Hematopoietic multipotent progenitor cell treated with erythropoietin and hydrocortisone succinate and interleukin-3 and kit ligand, for 4 days (in vitro differentiated cells): ENCODE measurements at regions not wholly inside any gene's neighbourhood (a gene's known extent, or its start where the extent isn't known, plus 50 kb on each side); places are given as distances from the start of the nearest gene placed in this dataset.
"Not testable (repeated sequence)": the region's sequence is repeated elsewhere in the genome, so short reads cannot be mapped to it uniquely, and the experiment has no call there.

Experiments
- DNase-seq: peaks from one replicate; pipeline ENCODE4 v3.0.0-alpha.2; 2015

- peak; percentile 29 for DNase-seq
These were observed 50.3 kb upstream of the CABCOCO1 start for GRCh38 chr10:61612450-61612849.

- no peak for DNase-seq
These were observed 50.7 kb upstream of the CABCOCO1 start for GRCh38 chr10:61612009-61612408.

- no peak for DNase-seq
These were observed 53.0 kb upstream of the CABCOCO1 start for GRCh38 chr10:61609701-61610100.

GRCh38 chr10:61608255-61609033, 54.3 kb upstream of the CABCOCO1 start:
- no peak for DNase-seq

GRCh38 chr10:61606959-61607907, 55.5 kb upstream of the CABCOCO1 start:
- peak; percentile 42 for DNase-seq

GRCh38 chr10:61605221-61605620, 57.5 kb upstream of the CABCOCO1 start:
- DNase-seq = no peak

GRCh38 chr10:61600399-61600798, 62.3 kb upstream of the CABCOCO1 start:
- no peak for DNase-seq

GRCh38 chr10:61594430-61594829, 68.3 kb upstream of the CABCOCO1 start:
- DNase-seq = no peak

- DNase-seq = peak; percentile 36
These were observed 70.1 kb upstream of the CABCOCO1 start for GRCh38 chr10:61592581-61592980.

GRCh38 chr10:61589547-61590243, 73.0 kb upstream of the CABCOCO1 start:
- DNase-seq = peak; percentile 31

- DNase-seq = peak; percentile 51
These were observed 73.9 kb upstream of the CABCOCO1 start for GRCh38 chr10:61588770-61589211.

GRCh38 chr10:61586829-61587228, 75.9 kb upstream of the CABCOCO1 start:
- DNase-seq = no peak

- DNase-seq = no peak
These were observed 82.1 kb upstream of the CABCOCO1 start for GRCh38 chr10:61580608-61581007.

GRCh38 chr10:61570204-61570603, 92.5 kb upstream of the CABCOCO1 start:
- not testable (repeated sequence) for DNase-seq

GRCh38 chr10:61567729-61568128, 95.0 kb upstream of the CABCOCO1 start:
- DNase-seq = no peak

GRCh38 chr10:61565819-61566560, 96.7 kb upstream of the CABCOCO1 start:
- DNase-seq = no peak

GRCh38 chr10:61564444-61564843, 98.3 kb upstream of the CABCOCO1 start:
- no peak for DNase-seq

- DNase-seq = no peak
These were observed 103.1 kb upstream of the CABCOCO1 start for GRCh38 chr10:61559615-61560014.

- DNase-seq = no peak
These were observed 104.5 kb upstream of the CABCOCO1 start for GRCh38 chr10:61558188-61558587.

GRCh38 chr10:61554925-61555324, 101.7 kb upstream of the TMEM26 start:
- DNase-seq = peak; percentile 27

- no peak for DNase-seq
These were observed 96.7 kb upstream of the TMEM26 start for GRCh38 chr10:61549861-61550260.

GRCh38 chr10:61548364-61548763, 95.2 kb upstream of the TMEM26 start:
- no peak for DNase-seq
